ENCODE measurements at regions not wholly inside any gene's neighbourhood (a gene's known extent, or its start where the extent isn't known, plus 50 kb on each side); places are given as distances from the start of the nearest gene placed in this dataset.
"Not testable (repeated sequence)": the region's sequence is repeated elsewhere in the genome, so short reads cannot be mapped to it uniquely, and the experiment has no call there.

GRCh38 chr15:20074082-20074481 is 467.5 kb downstream of the GOLGA6L6 start:
- H3K9me3 ChIP-seq (ENCODE audit: control insufficient read depth, low read depth, low read length); H3K4me1 ChIP-seq (ENCODE audit: control insufficient read depth, insufficient read depth, low read length); H3K27ac ChIP-seq (ENCODE audit: low read length); DNase-seq; H3K4me3 ChIP-seq (ENCODE audit: low read length); H3K27me3 ChIP-seq (ENCODE audit: control insufficient read depth, insufficient read depth, low read length); H3K36me3 ChIP-seq (ENCODE audit: control insufficient read depth, insufficient read depth, low read length): not testable (repeated sequence)
- no CpG with 5 or more reads among the region's 35 CpGs for WGBS (ENCODE audit: insufficient coverage, low lambda C conversion rate)

- not testable (repeated sequence) for H3K27me3 ChIP-seq (ENCODE audit: control insufficient read depth, insufficient read depth, low read length); H3K4me3 ChIP-seq (ENCODE audit: low read length); H3K9me3 ChIP-seq (ENCODE audit: control insufficient read depth, low read depth, low read length); H3K4me1 ChIP-seq (ENCODE audit: control insufficient read depth, insufficient read depth, low read length); H3K36me3 ChIP-seq (ENCODE audit: control insufficient read depth, insufficient read depth, low read length); H3K27ac ChIP-seq (ENCODE audit: low read length); DNase-seq
- WGBS (ENCODE audit: insufficient coverage, low lambda C conversion rate): no CpG with 5 or more reads among the region's 5 CpGs
Measured at GRCh38 chr15:20069043-20069442, 472.6 kb downstream of the GOLGA6L6 start.

- H3K4me1 ChIP-seq (ENCODE audit: control insufficient read depth, insufficient read depth, low read length); H3K27ac ChIP-seq (ENCODE audit: low read length); H3K27me3 ChIP-seq (ENCODE audit: control insufficient read depth, insufficient read depth, low read length); DNase-seq; H3K9me3 ChIP-seq (ENCODE audit: control insufficient read depth, low read depth, low read length); H3K36me3 ChIP-seq (ENCODE audit: control insufficient read depth, insufficient read depth, low read length); H3K4me3 ChIP-seq (ENCODE audit: low read length): not testable (repeated sequence)
- no CpG with 5 or more reads among the region's 5 CpGs for WGBS (ENCODE audit: insufficient coverage, low lambda C conversion rate)
Measured at GRCh38 chr15:20066173-20066572, 475.4 kb downstream of the GOLGA6L6 start.

GRCh38 chr15:20065508-20065907 is 476.1 kb downstream of the GOLGA6L6 start:
- not testable (repeated sequence) for H3K27me3 ChIP-seq (ENCODE audit: control insufficient read depth, insufficient read depth, low read length); H3K27ac ChIP-seq (ENCODE audit: low read length); H3K36me3 ChIP-seq (ENCODE audit: control insufficient read depth, insufficient read depth, low read length); DNase-seq; H3K9me3 ChIP-seq (ENCODE audit: control insufficient read depth, low read depth, low read length); H3K4me1 ChIP-seq (ENCODE audit: control insufficient read depth, insufficient read depth, low read length); H3K4me3 ChIP-seq (ENCODE audit: low read length)
- no CpG with 5 or more reads among the region's 10 CpGs for WGBS (ENCODE audit: insufficient coverage, low lambda C conversion rate)

- WGBS (ENCODE audit: insufficient coverage, low lambda C conversion rate): 100% methylated on average over 1 of the region's 7 CpGs
- not testable (repeated sequence) for H3K9me3 ChIP-seq (ENCODE audit: control insufficient read depth, low read depth, low read length); H3K4me1 ChIP-seq (ENCODE audit: control insufficient read depth, insufficient read depth, low read length); H3K36me3 ChIP-seq (ENCODE audit: control insufficient read depth, insufficient read depth, low read length); H3K27ac ChIP-seq (ENCODE audit: low read length); H3K4me3 ChIP-seq (ENCODE audit: low read length); H3K27me3 ChIP-seq (ENCODE audit: control insufficient read depth, insufficient read depth, low read length); DNase-seq
Measured at GRCh38 chr15:20063167-20063566, 478.4 kb downstream of the GOLGA6L6 start.

GRCh38 chr15:20060838-20061237 is 480.8 kb downstream of the GOLGA6L6 start:
- not testable (repeated sequence) for DNase-seq; H3K36me3 ChIP-seq (ENCODE audit: control insufficient read depth, insufficient read depth, low read length); H3K4me1 ChIP-seq (ENCODE audit: control insufficient read depth, insufficient read depth, low read length); H3K27ac ChIP-seq (ENCODE audit: low read length); H3K4me3 ChIP-seq (ENCODE audit: low read length); H3K9me3 ChIP-seq (ENCODE audit: control insufficient read depth, low read depth, low read length); H3K27me3 ChIP-seq (ENCODE audit: control insufficient read depth, insufficient read depth, low read length)
- no CpG with 5 or more reads among the region's 13 CpGs for WGBS (ENCODE audit: insufficient coverage, low lambda C conversion rate)

GRCh38 chr15:20056871-20057270 is 484.7 kb downstream of the GOLGA6L6 start:
- H3K4me1 ChIP-seq (ENCODE audit: control insufficient read depth, insufficient read depth, low read length); H3K4me3 ChIP-seq (ENCODE audit: low read length); H3K27me3 ChIP-seq (ENCODE audit: control insufficient read depth, insufficient read depth, low read length); DNase-seq; H3K9me3 ChIP-seq (ENCODE audit: control insufficient read depth, low read depth, low read length); H3K36me3 ChIP-seq (ENCODE audit: control insufficient read depth, insufficient read depth, low read length); H3K27ac ChIP-seq (ENCODE audit: low read length): not testable (repeated sequence)
- no CpG with 5 or more reads among the region's 5 CpGs for WGBS (ENCODE audit: insufficient coverage, low lambda C conversion rate)

GRCh38 chr15:20055921-20056320 is 485.7 kb downstream of the GOLGA6L6 start:
- WGBS (ENCODE audit: insufficient coverage, low lambda C conversion rate): no CpG with 5 or more reads among the region's 5 CpGs
- H3K36me3 ChIP-seq (ENCODE audit: control insufficient read depth, insufficient read depth, low read length); H3K27me3 ChIP-seq (ENCODE audit: control insufficient read depth, insufficient read depth, low read length); H3K27ac ChIP-seq (ENCODE audit: low read length); H3K9me3 ChIP-seq (ENCODE audit: control insufficient read depth, low read depth, low read length); H3K4me1 ChIP-seq (ENCODE audit: control insufficient read depth, insufficient read depth, low read length); H3K4me3 ChIP-seq (ENCODE audit: low read length); DNase-seq: not testable (repeated sequence)

- H3K36me3 ChIP-seq (ENCODE audit: control insufficient read depth, insufficient read depth, low read length); H3K27me3 ChIP-seq (ENCODE audit: control insufficient read depth, insufficient read depth, low read length); H3K27ac ChIP-seq (ENCODE audit: low read length); H3K4me1 ChIP-seq (ENCODE audit: control insufficient read depth, insufficient read depth, low read length); DNase-seq; H3K9me3 ChIP-seq (ENCODE audit: control insufficient read depth, low read depth, low read length); H3K4me3 ChIP-seq (ENCODE audit: low read length): not testable (repeated sequence)
- no CpG with 5 or more reads among the region's 16 CpGs for WGBS (ENCODE audit: insufficient coverage, low lambda C conversion rate)
Measured at GRCh38 chr15:20048189-20048588, 493.4 kb downstream of the GOLGA6L6 start.

GRCh38 chr15:20045165-20045564 is 496.4 kb downstream of the GOLGA6L6 start:
- H3K9me3 ChIP-seq (ENCODE audit: control insufficient read depth, low read depth, low read length); H3K27ac ChIP-seq (ENCODE audit: low read length); H3K4me1 ChIP-seq (ENCODE audit: control insufficient read depth, insufficient read depth, low read length); DNase-seq; H3K36me3 ChIP-seq (ENCODE audit: control insufficient read depth, insufficient read depth, low read length); H3K27me3 ChIP-seq (ENCODE audit: control insufficient read depth, insufficient read depth, low read length); H3K4me3 ChIP-seq (ENCODE audit: low read length): not testable (repeated sequence)
- no CpG with 5 or more reads among the region's 5 CpGs for WGBS (ENCODE audit: insufficient coverage, low lambda C conversion rate)

- H3K4me3 ChIP-seq (ENCODE audit: low read length); H3K4me1 ChIP-seq (ENCODE audit: control insufficient read depth, insufficient read depth, low read length); H3K27ac ChIP-seq (ENCODE audit: low read length); H3K9me3 ChIP-seq (ENCODE audit: control insufficient read depth, low read depth, low read length); H3K27me3 ChIP-seq (ENCODE audit: control insufficient read depth, insufficient read depth, low read length); DNase-seq; H3K36me3 ChIP-seq (ENCODE audit: control insufficient read depth, insufficient read depth, low read length): not testable (repeated sequence)
- WGBS (ENCODE audit: insufficient coverage, low lambda C conversion rate): no CpG with 5 or more reads among the region's 1 CpG
Measured at GRCh38 chr15:20040691-20041090, 500.9 kb downstream of the GOLGA6L6 start.

Measured in large intestine (tissue), 3 donors.